WTC11 (cell line): ENCODE measurements at regions not wholly inside any gene's neighbourhood (a gene's known extent, or its start where the extent isn't known, plus 50 kb on each side); places are given as distances from the start of the nearest gene placed in this dataset.

ENCODE experiments used
- ATAC-seq: fragments of 200-7000 bp; cut with Tn5 transposase; 2 replicates; pipeline ENCODE4 v1.10.0; 2021; ENCODE audit warnings: mild to moderate bottlenecking, moderate library complexity
- CTCF ChIA-PET: fragments of 300-600 bp; sonication (Branson Sonifier 250); formaldehyde crosslinking; loops from one replicate; lab custom pipeline; 2021; ENCODE audit warnings: antibody characterized with exemption; lab: Charles Lee
- POLR2A ChIA-PET: fragments of 350-600 bp; sonication (Branson Sonifier 250); formaldehyde crosslinking; loops from one replicate; lab custom pipeline; 2021; ENCODE audit warnings: antibody characterized with exemption; lab: Charles Lee
- DNase-seq: peaks from one replicate; pipeline ENCODE4 v3.0.0; 2021; ENCODE audit warnings: low spot score
- H3K27ac Mint-ChIP-seq: 2 replicates; pipeline ENCODE4 v1.8.0; 2021; ENCODE audit warnings: mixed read lengths
- H3K27me3 Mint-ChIP-seq: 2 replicates; pipeline ENCODE4 v1.8.0; 2021; ENCODE audit warnings: low read depth, mild to moderate bottlenecking, moderate library complexity, mixed read lengths
- H3K36me3 Mint-ChIP-seq: 2 replicates; pipeline ENCODE4 v1.8.0; 2021; ENCODE audit warnings: mixed read lengths
- H3K4me1 Mint-ChIP-seq: 2 replicates; pipeline ENCODE4 v1.8.0; 2022; ENCODE audit warnings: mixed read lengths
- H3K4me3 Mint-ChIP-seq: 2 replicates; pipeline ENCODE4 v1.8.0; 2021; ENCODE audit warnings: mild to moderate bottlenecking, moderate library complexity, mixed read lengths
- H3K9me3 Mint-ChIP-seq: 2 replicates; pipeline ENCODE4 v1.8.0; 2021; ENCODE audit warnings: mixed read lengths
- CBFB ChIP-seq: sonication (generic); formaldehyde crosslinking; IDR thresholded peaks from 2 replicates; pipeline ENCODE4 v1.8.1; 2022; ENCODE audit warnings: mild to moderate bottlenecking, low read depth, missing genetic modification reagents
- CTCF ChIP-seq: fragments of 200-600 bp; IDR thresholded peaks from 2 replicates; pipeline ENCODE4 v1.8.0; 2022; ENCODE audit warnings: antibody characterized with exemption
- E2F4 ChIP-seq: sonication (generic); formaldehyde crosslinking; IDR thresholded peaks from 2 replicates; pipeline ENCODE4 v1.8.1; 2022; ENCODE audit warnings: low read depth, mild to moderate bottlenecking, moderate library complexity, missing genetic modification reagents, borderline replicate concordance
- E2F5 ChIP-seq: sonication (generic); formaldehyde crosslinking; IDR thresholded peaks from 2 replicates; pipeline ENCODE4 v1.8.1; 2022; ENCODE audit warnings: mild to moderate bottlenecking, moderate library complexity, missing genetic modification reagents
- HMGA2 ChIP-seq: fragments of 250-450 bp; sonication (Bioruptor Pico); IDR thresholded peaks from 2 replicates; pipeline ENCODE4 v1.4.0; 2021; ENCODE audit warnings: mild to moderate bottlenecking, moderate library complexity
- NFE2L1 ChIP-seq: sonication (generic); formaldehyde crosslinking; IDR thresholded peaks from 2 replicates; pipeline ENCODE4 v1.8.1; 2023; ENCODE audit warnings: missing genetic modification reagents
- NFYB ChIP-seq: sonication (generic); formaldehyde crosslinking; conservative IDR thresholded peaks from 2 replicates; pipeline ENCODE4 v1.8.0; 2022; ENCODE audit warnings: low read depth, missing genetic modification reagents
- PREB ChIP-seq: sonication (generic); formaldehyde crosslinking; IDR thresholded peaks from 2 replicates; pipeline ENCODE4 v1.8.1; 2022; ENCODE audit warnings: mild to moderate bottlenecking, missing genetic modification reagents, moderate library complexity, borderline replicate concordance
- RELA ChIP-seq: sonication (generic); formaldehyde crosslinking; IDR thresholded peaks from 2 replicates; pipeline ENCODE4 v1.8.1; 2022; ENCODE audit warnings: missing genetic modification reagents, mild to moderate bottlenecking, borderline replicate concordance
- SMAD4 ChIP-seq: sonication (generic); formaldehyde crosslinking; IDR thresholded peaks from 2 replicates; pipeline ENCODE4 v1.8.0; 2022; ENCODE audit warnings: mild to moderate bottlenecking, missing genetic modification reagents
- USF2 ChIP-seq: sonication (generic); formaldehyde crosslinking; IDR thresholded peaks from 2 replicates; pipeline ENCODE4 v1.8.1; 2023; ENCODE audit warnings: mild to moderate bottlenecking, missing genetic modification reagents, moderate library complexity
- ZNF121 ChIP-seq: sonication (generic); formaldehyde crosslinking; IDR thresholded peaks from 2 replicates; pipeline ENCODE4 v1.8.0; 2023; ENCODE audit warnings: missing genetic modification reagents
- ZNF423 ChIP-seq: fragments of 250-450 bp; sonication (Bioruptor Pico); IDR thresholded peaks from 2 replicates; pipeline ENCODE4 v2.1.2; 2022; ENCODE audit warnings: mild to moderate bottlenecking, moderate library complexity
- ZNF671 ChIP-seq: fragments of 250-450 bp; sonication (Bioruptor Pico); IDR thresholded peaks from 2 replicates; pipeline ENCODE4 v1.8.0; 2021; ENCODE audit warnings: mild to moderate bottlenecking

- TF ChIP-seq USF2 (CRISPR knock-in tag) (no peak), NFE2L1 (CRISPR knock-in tag) (no peak), RELA (no peak), SMAD4 (CRISPR knock-in tag) (no peak), E2F4 (CRISPR knock-in tag) (no peak), CBFB (CRISPR knock-in tag) (no peak), E2F5 (CRISPR knock-in tag) (no peak)
Observed at GRCh38 chr21:20875742-20876141, 122.5 kb upstream of the NCAM2 start (continued).

- Mint-ChIP-seq H3K27me3 (no peaks in the 10 kb centered on the region), H3K9me3 (no peaks in the 10 kb centered on the region), H3K27ac (no peak overlapping the region), H3K36me3 (no peaks in the 10 kb centered on the region), H3K4me1 (peaks cover 3% of the 10 kb centered on the region), H3K4me3 (no peak overlapping the region)
- ChIA-PET POLR2A (no interaction called here), CTCF (no interaction called here)
- no peak for ATAC-seq
- DNase-seq = no peak
- TF ChIP-seq HMGA2 (CRISPR knock-in tag) (peak; percentile 63; the same call in 1 of the 2 replicates), ZNF423 (no peak)
Observed at GRCh38 chr21:20877976-20878375, 120.2 kb upstream of the NCAM2 start.

GRCh38 chr21:20882462-20883407 lies 115.5 kb upstream of the NCAM2 start:
- TF ChIP-seq CTCF (peak; percentile 63), NFYB (CRISPR knock-in tag) (no peak)
- Mint-ChIP-seq H3K27ac (no peak overlapping the region), H3K9me3 (no peaks in the 10 kb centered on the region), H3K36me3 (no peaks in the 10 kb centered on the region), H3K4me1 (peaks cover 3% of the 10 kb centered on the region), H3K27me3 (no peaks in the 10 kb centered on the region), H3K4me3 (no peak overlapping the region)
- POLR2A ChIA-PET = no interaction called here
- CTCF ChIA-PET = no interaction called here
- ATAC-seq (peak; percentile 79), DNase-seq (peak; percentile 47)

GRCh38 chr21:20883408-20883800 lies 114.8 kb upstream of the NCAM2 start:
- Mint-ChIP-seq H3K27ac (no peak overlapping the region), H3K36me3 (no peaks in the 10 kb centered on the region), H3K4me3 (no peak overlapping the region), H3K9me3 (no peaks in the 10 kb centered on the region), H3K27me3 (no peaks in the 10 kb centered on the region), H3K4me1 (peaks cover 3% of the 10 kb centered on the region)
- CTCF ChIA-PET = no interaction called here
- POLR2A ChIA-PET = no interaction called here
- DNase-seq (no peak), ATAC-seq (no peak)
- TF ChIP-seq ZNF671 (CRISPR knock-in tag) (no peak), ZNF121 (CRISPR knock-in tag) (no peak)

- ChIA-PET CTCF (no interaction called here), POLR2A (no interaction called here)
- H3K36me3 Mint-ChIP-seq = no peaks in the 10 kb centered on the region
- H3K27ac Mint-ChIP-seq = no peak overlapping the region
- no peak overlapping the region for H3K4me3 Mint-ChIP-seq
- ATAC-seq (no peak), DNase-seq (no peak)
- H3K9me3 Mint-ChIP-seq = no peaks in the 10 kb centered on the region
- no peaks in the 10 kb centered on the region for H3K4me1 Mint-ChIP-seq
- TF ChIP-seq PREB (no peak), E2F4 (CRISPR knock-in tag) (no peak)
- H3K27me3 Mint-ChIP-seq = no peaks in the 10 kb centered on the region
Observed at GRCh38 chr21:20902511-20902910, 95.7 kb upstream of the NCAM2 start.
